Erythroblast (primary cell): ENCODE measurements at regions not wholly inside any gene's neighbourhood (a gene's known extent, or its start where the extent isn't known, plus 50 kb on each side); places are given as distances from the start of the nearest gene placed in this dataset.

ENCODE experiments used
- DNase-seq, 2 experiments: peaks; one replicate each; lab custom pipeline; 2025; lab: John Stamatoyannopoulos, UW
- GATA1 ChIP-seq: IDR thresholded peaks from 2 replicates; pipeline ENCODE4 v1.6.1; 2011; ENCODE audit warnings: low read depth, mild to moderate bottlenecking, control low read depth, low read length, moderate library complexity
- POLR2A ChIP-seq: IDR thresholded peaks from 2 replicates; pipeline ENCODE4 v1.6.1; 2011; ENCODE audit warnings: mild to moderate bottlenecking, low read length

- no peak for TF ChIP-seq GATA1
- TF ChIP-seq POLR2A, result no peak
- DNase-seq, result no peak
Observed at GRCh38 chr10:117697402-117697801, 154.9 kb downstream of the EMX2 start.

GRCh38 chr10:117698809-117699208 lies 156.3 kb downstream of the EMX2 start:
- TF ChIP-seq POLR2A (no peak), GATA1 (no peak)
- no peak for DNase-seq

- TF ChIP-seq GATA1 (no peak), POLR2A (no peak)
- no peak for DNase-seq
Observed at GRCh38 chr10:117699436-117700075, 157.0 kb downstream of the EMX2 start.

- no peak for TF ChIP-seq GATA1
- no peak for TF ChIP-seq POLR2A
- DNase-seq, result peak in 1 of 2 experiments; percentile 13
Observed at GRCh38 chr10:117710181-117710798, 167.7 kb downstream of the EMX2 start.

- DNase-seq, result no peak
- no peak for TF ChIP-seq POLR2A
- no peak for TF ChIP-seq GATA1
Observed at GRCh38 chr10:117716889-117717288, 174.3 kb downstream of the EMX2 start.

- DNase-seq, result no peak
- TF ChIP-seq POLR2A (no peak), GATA1 (no peak)
Observed at GRCh38 chr10:117718986-117719920, 176.7 kb downstream of the EMX2 start.

GRCh38 chr10:117720931-117721835 lies 178.6 kb downstream of the EMX2 start:
- no peak for DNase-seq
- no peak for TF ChIP-seq GATA1
- no peak for TF ChIP-seq POLR2A

- no peak for DNase-seq
- no peak for TF ChIP-seq GATA1
- no peak for TF ChIP-seq POLR2A
Observed at GRCh38 chr10:117721873-117722272, 179.3 kb downstream of the EMX2 start.

- TF ChIP-seq GATA1 (no peak), POLR2A (no peak)
- no peak for DNase-seq
Observed at GRCh38 chr10:117723343-117723742, 180.8 kb downstream of the EMX2 start.

- no peak for TF ChIP-seq POLR2A
- no peak for TF ChIP-seq GATA1
- DNase-seq, result no peak
Observed at GRCh38 chr10:117725993-117726392, 183.4 kb downstream of the EMX2 start.

- TF ChIP-seq GATA1, result no peak
- TF ChIP-seq POLR2A, result no peak
- no peak for DNase-seq
Observed at GRCh38 chr10:117726596-117727295, 184.2 kb downstream of the EMX2 start.

GRCh38 chr10:117727421-117727820 lies 184.9 kb downstream of the EMX2 start:
- no peak for DNase-seq
- TF ChIP-seq GATA1, result no peak
- no peak for TF ChIP-seq POLR2A
